Mesendoderm (in vitro differentiated cells): ENCODE measurements at regions not wholly inside any gene's neighbourhood (a gene's known extent, or its start where the extent isn't known, plus 50 kb on each side); places are given as distances from the start of the nearest gene placed in this dataset.

Source experiments
- DNase-seq: peaks from one replicate; pipeline ENCODE4 v3.0.0; 2013
- H2AK5ac ChIP-seq: 2 replicates; pipeline ENCODE4 v1.6.1; 2013; ENCODE audit warnings: low read length, inconsistent platforms
- H2BK120ac ChIP-seq: 2 replicates; pipeline ENCODE4 v1.6.1; 2013; ENCODE audit warnings: low read depth, mild to moderate bottlenecking, low read length, moderate library complexity, mixed read lengths
- H2BK15ac ChIP-seq: replicated peaks from 2 replicates; pipeline ENCODE4 v1.6.1; 2013; ENCODE audit warnings: low read depth, mild to moderate bottlenecking, moderate library complexity
- H2BK5ac ChIP-seq: 2 replicates; pipeline ENCODE4 v1.6.1; 2013; ENCODE audit warnings: low read length, inconsistent platforms
- H3K18ac ChIP-seq: 2 replicates; pipeline ENCODE4 v1.6.1; 2013; ENCODE audit warnings: mild to moderate bottlenecking, low read length, mixed read lengths
- H3K23ac ChIP-seq: one replicate; pipeline ENCODE4 v1.6.1; 2013; ENCODE audit warnings: low read length
- H3K27ac ChIP-seq: 2 replicates; pipeline ENCODE4 v1.5.1; 2013; ENCODE audit warnings: low read depth, mild to moderate bottlenecking, inconsistent platforms, low read length, moderate library complexity
- H3K27me3 ChIP-seq: 2 replicates; pipeline ENCODE4 v1.6.1; 2013; ENCODE audit warnings: low read length, control low read depth, mild to moderate bottlenecking, inconsistent platforms; ENCODE audit not compliant: insufficient read depth, poor library complexity
- H3K36me3 ChIP-seq: 2 replicates; pipeline ENCODE4 v1.6.1; 2013; ENCODE audit warnings: low read length, inconsistent platforms; ENCODE audit not compliant: control insufficient read depth, insufficient read depth
- H3K4ac ChIP-seq: one replicate; pipeline ENCODE4 v1.6.1; 2013; ENCODE audit warnings: low read depth, mild to moderate bottlenecking, low read length, moderate library complexity
- H3K4me1 ChIP-seq: 2 replicates; pipeline ENCODE4 v1.6.1; 2013; ENCODE audit warnings: low read depth, low read length, inconsistent platforms; ENCODE audit not compliant: control insufficient read depth
- H3K4me2 ChIP-seq: 2 replicates; pipeline ENCODE4 v1.6.1; 2013; ENCODE audit warnings: low read length
- H3K4me3 ChIP-seq: 2 replicates; pipeline ENCODE4 v1.5.1; 2013; ENCODE audit warnings: mild to moderate bottlenecking, low read length
- H3K56ac ChIP-seq: one replicate; pipeline ENCODE4 v1.6.1; 2013; ENCODE audit warnings: low read length
- H3K79me1 ChIP-seq: 2 replicates; pipeline ENCODE4 v1.6.1; 2013; ENCODE audit warnings: low read length, inconsistent platforms
- H3K79me2 ChIP-seq: 2 replicates; pipeline ENCODE4 v1.6.1; 2013; ENCODE audit warnings: mild to moderate bottlenecking, low read length; ENCODE audit not compliant: control insufficient read depth, insufficient read depth
- H3K9ac ChIP-seq: 2 replicates; pipeline ENCODE4 v1.6.1; 2013; ENCODE audit warnings: low read length, inconsistent platforms
- H4K5ac ChIP-seq: one replicate; pipeline ENCODE4 v1.6.1; 2013; ENCODE audit warnings: low read length
- H4K8ac ChIP-seq: one replicate; pipeline ENCODE4 v1.6.1; 2013; ENCODE audit warnings: low read depth, mild to moderate bottlenecking, control low read depth, low read length, moderate library complexity
- WGBS: extraction: QIAGEN DNeasy Blood & Tissue Kit; methylation state at CpG from one replicate; pipeline ENCODE4 v1.1.7; 2013; ENCODE audit warnings: low lambda C conversion rate, missing lambda C conversion rate; ENCODE audit not compliant: insufficient coverage; ENCODE audit errors: extremely low coverage; 5-methylcytosine and 5-hydroxymethylcytosine counted together

DNA sequence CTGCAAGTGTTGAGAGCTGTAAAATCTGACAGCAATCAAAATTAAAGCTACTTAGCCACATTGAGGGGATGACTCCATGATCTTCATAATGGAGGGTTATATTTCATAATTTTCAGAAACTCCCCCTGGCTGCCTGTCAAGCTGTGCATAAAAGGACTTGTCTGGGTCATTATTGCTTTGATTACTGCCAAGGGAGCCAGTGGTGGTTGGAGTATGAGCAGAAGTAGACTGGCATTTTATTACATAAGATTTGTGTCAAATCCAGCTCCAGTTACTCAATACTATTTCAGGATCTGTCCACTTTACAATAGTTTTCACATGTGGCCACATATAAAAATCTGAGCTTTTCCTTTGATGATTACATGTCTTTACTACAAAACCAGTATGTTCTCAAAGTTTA lies 108.9 kb upstream of the SLC5A12 start:
- no peak for DNase-seq
- no peak overlapping the region for H3K9ac ChIP-seq
- no peak overlapping the region for H4K5ac ChIP-seq
- H3K4me2 ChIP-seq = no peak overlapping the region
- no peak overlapping the region for H3K56ac ChIP-seq
- H2AK5ac ChIP-seq = no peak overlapping the region
- H2BK120ac ChIP-seq = no peak overlapping the region
- no peaks in the 10 kb centered on the region for H3K79me1 ChIP-seq
- no peaks in the 10 kb centered on the region for H3K27me3 ChIP-seq
- no peak overlapping the region for H3K4me3 ChIP-seq
- no peak overlapping the region for H2BK5ac ChIP-seq
- H3K36me3 ChIP-seq = no peaks in the 10 kb centered on the region
- no peak overlapping the region for H4K8ac ChIP-seq
- H2BK15ac ChIP-seq = no peak overlapping the region
- no peaks in the 10 kb centered on the region for H3K4me1 ChIP-seq
- H3K18ac ChIP-seq = no peak overlapping the region
- H3K4ac ChIP-seq = no peak overlapping the region
- H3K23ac ChIP-seq = no peak overlapping the region
- no peak overlapping the region for H3K27ac ChIP-seq
- H3K79me2 ChIP-seq = no peaks in the 10 kb centered on the region

DNA sequence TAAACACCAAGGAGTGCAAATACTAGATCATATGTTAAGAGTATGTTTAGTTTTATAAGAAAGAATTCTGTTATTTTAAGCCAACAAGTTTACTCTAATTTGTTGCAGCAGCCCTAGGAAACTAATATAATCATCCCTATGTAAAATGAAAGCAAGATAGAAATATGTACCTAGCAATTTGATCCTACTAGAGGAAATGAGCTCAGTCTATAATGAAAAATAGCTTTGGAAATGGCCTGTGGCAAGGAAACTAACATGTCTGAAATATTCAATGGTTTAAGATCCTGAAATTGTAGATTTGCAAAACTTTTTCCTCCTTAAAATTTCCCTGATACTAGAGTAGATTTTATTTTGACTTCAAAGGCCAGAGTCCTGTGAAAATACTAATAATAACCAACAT lies 112.7 kb upstream of the SLC5A12 start:
- Histone ChIP-seq H3K79me1 (no peaks in the 10 kb centered on the region), H3K27me3 (no peaks in the 10 kb centered on the region), H2AK5ac (no peak overlapping the region), H4K8ac (no peak overlapping the region), H2BK5ac (no peak overlapping the region), H2BK120ac (no peak overlapping the region), H3K4ac (no peak overlapping the region), H3K23ac (no peak overlapping the region), H3K36me3 (no peaks in the 10 kb centered on the region), H3K27ac (no peak overlapping the region), H2BK15ac (no peak overlapping the region), H3K79me2 (no peaks in the 10 kb centered on the region), H3K56ac (no peak overlapping the region), H3K18ac (no peak overlapping the region), H3K4me1 (no peaks in the 10 kb centered on the region), H3K4me2 (no peak overlapping the region), H3K4me3 (no peak overlapping the region), H4K5ac (no peak overlapping the region), H3K9ac (no peak overlapping the region)
- DNase-seq = no peak

DNA sequence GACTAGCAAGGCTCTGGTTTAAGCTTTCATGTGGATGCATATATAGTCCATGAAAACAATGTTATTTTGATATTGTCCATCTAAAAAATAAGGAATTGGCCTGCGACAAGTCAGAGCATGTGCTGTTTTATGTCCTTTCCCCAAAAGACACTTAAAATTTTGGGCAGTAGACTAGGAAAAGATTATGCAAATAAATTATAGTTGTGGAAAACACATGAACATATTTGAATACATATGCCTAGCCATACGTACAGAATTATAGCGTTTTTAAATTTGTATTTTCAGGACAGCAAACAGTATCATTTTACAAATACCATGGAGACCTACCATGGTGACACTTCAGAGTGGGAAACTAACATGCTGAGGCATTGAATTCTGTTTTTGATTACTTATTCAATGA lies 113.8 kb upstream of the SLC5A12 start:
- H3K4me1 ChIP-seq = no peaks in the 10 kb centered on the region
- DNase-seq = no peak
- no peak overlapping the region for H2BK15ac ChIP-seq
- no peak overlapping the region for H3K27ac ChIP-seq
- no peak overlapping the region for H2AK5ac ChIP-seq
- H3K79me1 ChIP-seq = no peaks in the 10 kb centered on the region
- H3K56ac ChIP-seq = no peak overlapping the region
- no peaks in the 10 kb centered on the region for H3K36me3 ChIP-seq
- H3K9ac ChIP-seq = no peak overlapping the region
- H4K5ac ChIP-seq = no peak overlapping the region
- WGBS = no CpG with 5 or more reads among the region's 3 CpGs
- H3K4me3 ChIP-seq = no peak overlapping the region
- H4K8ac ChIP-seq = no peak overlapping the region
- no peak overlapping the region for H3K4me2 ChIP-seq
- H2BK5ac ChIP-seq = no peak overlapping the region
- no peak overlapping the region for H3K18ac ChIP-seq
- H2BK120ac ChIP-seq = no peak overlapping the region
- H3K79me2 ChIP-seq = no peaks in the 10 kb centered on the region
- H3K23ac ChIP-seq = no peak overlapping the region
- no peak overlapping the region for H3K4ac ChIP-seq
- H3K27me3 ChIP-seq = no peaks in the 10 kb centered on the region

DNA sequence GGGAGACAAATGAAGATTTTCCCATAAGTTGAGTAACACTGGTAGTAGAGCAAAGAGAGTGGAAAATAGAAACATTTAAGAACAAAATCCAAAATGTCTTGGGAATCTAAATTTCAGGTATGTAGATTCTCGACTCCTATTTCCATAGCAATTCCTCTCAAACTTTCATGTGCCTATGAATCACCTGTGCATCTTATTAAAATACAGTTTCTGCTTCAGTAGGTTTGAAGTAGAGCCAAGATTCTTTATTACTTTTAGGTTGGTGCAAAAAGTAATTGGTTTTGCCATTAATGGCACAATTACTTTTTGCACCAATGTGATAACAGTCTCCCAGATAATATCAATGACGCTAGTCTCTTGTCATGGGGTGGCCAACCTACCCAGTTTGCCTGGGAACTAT lies 115.3 kb upstream of the SLC5A12 start:
- Histone ChIP-seq H2BK120ac (no peak overlapping the region), H3K79me1 (no peaks in the 10 kb centered on the region), H3K4me1 (no peaks in the 10 kb centered on the region), H2BK15ac (no peak overlapping the region), H3K18ac (no peak overlapping the region), H2AK5ac (no peak overlapping the region), H3K79me2 (no peaks in the 10 kb centered on the region), H3K36me3 (no peaks in the 10 kb centered on the region), H3K23ac (no peak overlapping the region), H3K4ac (no peak overlapping the region), H3K4me3 (no peak overlapping the region), H3K9ac (no peak overlapping the region), H4K5ac (no peak overlapping the region), H3K4me2 (no peak overlapping the region), H2BK5ac (no peak overlapping the region), H3K56ac (no peak overlapping the region), H4K8ac (no peak overlapping the region), H3K27me3 (no peaks in the 10 kb centered on the region), H3K27ac (no peak overlapping the region)
- no CpG with 5 or more reads among the region's 2 CpGs for WGBS
- DNase-seq = no peak

DNA sequence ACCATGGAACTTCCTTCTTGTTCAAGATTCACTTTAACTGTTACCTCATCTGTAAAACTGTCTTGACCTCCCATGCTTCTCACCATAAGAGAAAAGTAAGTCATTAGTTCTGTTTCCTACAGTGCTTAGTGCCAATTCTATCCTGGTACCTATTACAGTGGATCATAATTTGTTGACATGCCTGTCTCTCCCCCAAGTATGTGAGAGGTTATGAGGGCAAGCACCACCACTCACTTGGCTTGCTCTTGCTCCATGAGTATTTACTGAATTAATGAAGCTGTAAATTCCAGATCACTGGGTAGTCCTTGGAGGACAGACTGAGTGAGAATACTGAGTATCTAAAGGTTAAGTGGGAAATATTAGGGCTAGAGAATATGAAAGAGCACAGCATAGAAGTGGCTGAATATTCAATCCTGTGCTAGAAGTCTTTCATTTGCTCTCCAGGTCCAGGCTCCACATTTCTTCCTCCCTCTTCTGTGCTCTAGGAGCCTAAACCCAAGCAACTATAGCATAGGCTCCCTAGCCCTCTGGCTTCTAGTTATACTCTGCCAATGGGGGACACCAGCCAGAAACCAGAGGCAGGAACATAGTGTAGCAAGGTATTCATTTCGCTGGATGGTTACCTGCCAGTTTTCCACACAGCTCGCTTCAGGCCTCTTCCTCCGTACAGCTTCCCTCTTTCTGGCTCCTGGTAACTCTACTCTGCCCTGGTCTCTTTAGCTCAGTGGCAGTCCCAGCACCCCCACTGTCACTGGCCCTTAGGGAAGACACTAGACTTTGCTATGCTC lies 118.2 kb upstream of the SLC5A12 start:
- H2AK5ac ChIP-seq = no peak overlapping the region
- H3K27ac ChIP-seq = no peak overlapping the region
- no peak overlapping the region for H2BK120ac ChIP-seq
- WGBS = no CpG with 5 or more reads among the region's 3 CpGs
- H3K18ac ChIP-seq = no peak overlapping the region
- H3K56ac ChIP-seq = no peak overlapping the region
- no peak overlapping the region for H2BK5ac ChIP-seq
- no peaks in the 10 kb centered on the region for H3K27me3 ChIP-seq
- H2BK15ac ChIP-seq = no peak overlapping the region
- H4K8ac ChIP-seq = no peak overlapping the region
- H3K36me3 ChIP-seq = no peaks in the 10 kb centered on the region
- no peaks in the 10 kb centered on the region for H3K79me2 ChIP-seq
- H3K23ac ChIP-seq = no peak overlapping the region
- no peak overlapping the region for H3K4me2 ChIP-seq
- H3K9ac ChIP-seq = no peak overlapping the region
- H3K4me3 ChIP-seq = no peak overlapping the region
- DNase-seq = no peak
- no peaks in the 10 kb centered on the region for H3K79me1 ChIP-seq
- H4K5ac ChIP-seq = no peak overlapping the region
- H3K4me1 ChIP-seq = no peaks in the 10 kb centered on the region
- H3K4ac ChIP-seq = no peak overlapping the region

DNA sequence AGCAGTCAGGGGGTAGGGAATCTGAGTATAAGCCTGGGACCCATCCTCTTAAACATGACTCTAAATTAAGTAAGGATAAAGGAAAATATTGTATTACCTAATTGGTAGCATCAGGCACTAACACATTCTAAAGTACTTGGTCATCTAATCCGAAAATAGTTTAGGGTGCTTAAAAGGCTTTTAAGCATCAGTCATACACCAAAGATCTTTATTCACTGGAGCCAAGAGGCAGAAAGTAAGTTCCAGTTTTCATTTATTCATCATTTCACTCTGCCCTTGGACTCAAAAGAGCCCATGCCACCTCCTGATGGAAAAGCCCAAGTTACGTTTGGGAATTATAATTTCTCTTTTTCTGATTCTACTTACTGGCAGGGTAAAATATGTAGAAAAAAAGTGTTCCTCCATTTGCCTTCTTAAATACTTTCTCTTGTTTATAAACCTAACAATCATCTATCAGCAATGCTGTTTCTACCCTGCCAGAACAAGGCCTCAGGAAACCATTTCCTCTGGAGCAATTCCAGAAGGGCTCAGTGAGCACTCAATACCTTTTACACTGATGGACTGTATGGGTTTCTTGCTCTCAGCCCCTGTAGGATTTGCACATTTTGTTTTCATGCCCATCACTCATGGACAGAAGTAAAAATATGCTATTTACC lies 120.1 kb upstream of the SLC5A12 start:
- no peak for DNase-seq

More for the DNA sequence above, 120.1 kb upstream of the SLC5A12 start:
- Histone ChIP-seq H3K56ac (no peak overlapping the region), H3K4ac (no peak overlapping the region), H3K4me1 (no peaks in the 10 kb centered on the region), H2BK5ac (no peak overlapping the region), H3K79me1 (no peaks in the 10 kb centered on the region), H2BK120ac (no peak overlapping the region), H4K8ac (no peak overlapping the region), H3K27ac (no peak overlapping the region), H3K4me3 (no peak overlapping the region), H2AK5ac (no peak overlapping the region), H3K4me2 (no peak overlapping the region), H3K79me2 (no peaks in the 10 kb centered on the region), H4K5ac (no peak overlapping the region), H3K23ac (no peak overlapping the region), H3K27me3 (no peaks in the 10 kb centered on the region), H3K9ac (no peak overlapping the region), H3K18ac (no peak overlapping the region), H3K36me3 (no peaks in the 10 kb centered on the region), H2BK15ac (no peak overlapping the region)
- no CpG with 5 or more reads among the region's 2 CpGs for WGBS
